ENCODE measurements at regions not wholly inside any gene's neighbourhood (a gene's known extent, or its start where the extent isn't known, plus 50 kb on each side); places are given as distances from the start of the nearest gene placed in this dataset.

GRCh38 chr2:198825534-198825933 lies 632.2 kb downstream of the SATB2 start:
- Histone ChIP-seq H2BK120ac (ENCODE audit: low read depth, low read length) (no peak overlapping the region), H4K91ac (ENCODE audit: low read depth, low read length, poor library complexity) (no peak overlapping the region), H3K4me1 (ENCODE audit: control insufficient read depth in 2 of 2, insufficient read depth in 1 of 2, low read depth in 1 of 2, low read length in 2 of 2) (no peaks in the 10 kb centered on the region), H3K4ac (ENCODE audit: low read length) (no peak overlapping the region), H3K4me3 (ENCODE audit: low read length in 2 of 2) (no peak overlapping the region), H3K23ac (ENCODE audit: low read depth, low read length, poor library complexity) (no peak overlapping the region), H3K27me3 (ENCODE audit: control insufficient read depth in 3 of 3, insufficient read depth in 3 of 3, low read depth in 1 of 3, low read length in 3 of 3) (no peaks in the 10 kb centered on the region), H2AFZ (ENCODE audit: low read length) (no peak overlapping the region), H2AK5ac (ENCODE audit: low read depth, low read length) (no peak overlapping the region), H2BK12ac (ENCODE audit: low read length) (no peak overlapping the region), H3K9me3 (replicated peaks in 1 of 2; ENCODE audit: control insufficient read depth in 2 of 2, insufficient read depth in 1 of 2, low read depth in 1 of 2, low read length in 2 of 2) (no peaks in the 10 kb centered on the region), H3K27ac (replicated peaks; ENCODE audit: low read length) (no peak overlapping the region), H2BK15ac (ENCODE audit: low read length) (no peak overlapping the region), H3K18ac (ENCODE audit: low read length) (no peak overlapping the region), H3K9ac (ENCODE audit: low read depth, low read length, poor library complexity) (no peak overlapping the region), H3K36me3 (replicated peaks in 1 of 2; ENCODE audit: control insufficient read depth in 2 of 2, insufficient read depth in 2 of 2, low read length in 2 of 2) (no peaks in the 10 kb centered on the region), H3K4me2 (ENCODE audit: insufficient read depth, low read length, poor library complexity, severe bottlenecking) (no peak overlapping the region), H3K79me1 (ENCODE audit: low read depth, low read length) (no peaks in the 10 kb centered on the region), H3K14ac (ENCODE audit: low read length) (no peak overlapping the region), H4K8ac (ENCODE audit: low read depth, low read length) (no peak overlapping the region), H2BK5ac (ENCODE audit: low read length) (no peak overlapping the region)
- DNase-seq (ENCODE audit: low spot score) = no peak

DNA sequence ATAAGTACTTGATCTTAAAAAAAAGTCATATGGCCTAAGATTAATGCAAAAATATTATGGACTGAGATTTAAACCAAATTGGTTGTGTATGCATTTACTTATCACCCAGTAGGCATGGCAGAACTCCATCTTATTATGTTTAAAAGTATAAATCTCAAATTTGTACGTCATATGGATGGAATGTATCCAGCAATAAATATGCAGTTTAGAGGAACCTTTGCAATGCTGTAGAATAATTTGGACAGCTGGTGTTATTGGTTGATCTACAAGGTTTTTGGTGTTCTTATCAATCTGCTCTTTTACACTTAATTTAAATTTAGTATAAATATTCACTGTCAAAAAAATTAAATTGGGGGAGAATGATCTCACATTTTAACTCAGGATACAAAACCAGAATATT lies 640.2 kb downstream of the SATB2 start:
- Histone ChIP-seq H3K4me2 (ENCODE audit: insufficient read depth, low read length, poor library complexity, severe bottlenecking) (no peak overlapping the region), H3K9ac (ENCODE audit: low read depth, low read length, poor library complexity) (no peak overlapping the region), H2BK5ac (ENCODE audit: low read length) (no peak overlapping the region), H3K4ac (ENCODE audit: low read length) (no peak overlapping the region), H4K8ac (ENCODE audit: low read depth, low read length) (no peak overlapping the region), H3K23ac (ENCODE audit: low read depth, low read length, poor library complexity) (no peak overlapping the region), H4K91ac (ENCODE audit: low read depth, low read length, poor library complexity) (no peak overlapping the region), H2AFZ (ENCODE audit: low read length) (no peak overlapping the region), H3K14ac (ENCODE audit: low read length) (no peak overlapping the region), H3K18ac (ENCODE audit: low read length) (no peak overlapping the region), H2AK5ac (ENCODE audit: low read depth, low read length) (no peak overlapping the region), H3K27ac (replicated peaks; ENCODE audit: low read length) (no peak overlapping the region), H3K9me3 (replicated peaks in 1 of 2; ENCODE audit: control insufficient read depth in 2 of 2, insufficient read depth in 1 of 2, low read depth in 1 of 2, low read length in 2 of 2) (no peaks in the 10 kb centered on the region), H2BK120ac (ENCODE audit: low read depth, low read length) (no peak overlapping the region), H2BK15ac (ENCODE audit: low read length) (no peak overlapping the region), H3K27me3 (ENCODE audit: control insufficient read depth in 3 of 3, insufficient read depth in 3 of 3, low read depth in 1 of 3, low read length in 3 of 3) (no peaks in the 10 kb centered on the region), H2BK12ac (ENCODE audit: low read length) (no peak overlapping the region), H3K4me3 (ENCODE audit: low read length in 2 of 2) (no peak overlapping the region), H3K79me1 (ENCODE audit: low read depth, low read length) (no peaks in the 10 kb centered on the region), H3K36me3 (replicated peaks in 1 of 2; ENCODE audit: control insufficient read depth in 2 of 2, insufficient read depth in 2 of 2, low read length in 2 of 2) (no peaks in the 10 kb centered on the region), H3K4me1 (ENCODE audit: control insufficient read depth in 2 of 2, insufficient read depth in 1 of 2, low read depth in 1 of 2, low read length in 2 of 2) (no peaks in the 10 kb centered on the region)
- no peak for DNase-seq (ENCODE audit: low spot score)
- WGBS, 2 donors (ENCODE audit: extremely low coverage in 2 of 2, insufficient read length in 2 of 2, insufficient replicate concordance in 1 of 2) = no CpG with 5 or more reads among the region's 1 CpG

DNA sequence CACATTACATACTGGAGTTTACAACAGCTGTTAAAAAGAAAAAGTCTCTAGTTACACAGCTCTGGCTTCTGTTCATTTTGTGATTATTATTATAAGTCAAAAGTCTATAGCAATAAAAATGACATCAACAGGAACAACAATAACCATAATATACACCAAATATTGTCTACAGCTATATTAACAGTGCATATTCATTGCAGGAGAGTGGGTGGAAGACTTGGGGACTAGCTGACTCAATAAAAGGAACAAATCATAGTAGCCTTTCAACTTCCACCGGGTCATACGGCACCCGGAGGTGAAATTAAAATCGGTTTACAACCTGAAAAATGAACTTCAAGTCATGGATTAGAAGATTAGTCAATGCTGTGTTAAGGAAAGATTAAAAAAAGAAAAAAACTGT lies 642.1 kb downstream of the SATB2 start:
- no peak for DNase-seq (ENCODE audit: low spot score)
- no peak overlapping the region for H3K14ac ChIP-seq (ENCODE audit: low read length)
- no peak overlapping the region for H3K4me2 ChIP-seq (ENCODE audit: insufficient read depth, low read length, poor library complexity, severe bottlenecking)
- H3K79me1 ChIP-seq (ENCODE audit: low read depth, low read length) = no peaks in the 10 kb centered on the region
- no peak overlapping the region for H3K9ac ChIP-seq (ENCODE audit: low read depth, low read length, poor library complexity)
- H2BK5ac ChIP-seq (ENCODE audit: low read length) = no peak overlapping the region
- H2BK120ac ChIP-seq (ENCODE audit: low read depth, low read length) = no peak overlapping the region
- H3K36me3 ChIP-seq (replicated peaks in 1 of 2; ENCODE audit: control insufficient read depth in 2 of 2, insufficient read depth in 2 of 2, low read length in 2 of 2) = no peaks in the 10 kb centered on the region
- no peak overlapping the region for H4K91ac ChIP-seq (ENCODE audit: low read depth, low read length, poor library complexity)
- H2BK15ac ChIP-seq (ENCODE audit: low read length) = no peak overlapping the region
- H3K27me3 ChIP-seq (ENCODE audit: control insufficient read depth in 3 of 3, insufficient read depth in 3 of 3, low read depth in 1 of 3, low read length in 3 of 3) = no peaks in the 10 kb centered on the region
- H3K9me3 ChIP-seq (replicated peaks in 1 of 2; ENCODE audit: control insufficient read depth in 2 of 2, insufficient read depth in 1 of 2, low read depth in 1 of 2, low read length in 2 of 2) = no peaks in the 10 kb centered on the region
- H3K4me3 ChIP-seq (ENCODE audit: low read length in 2 of 2) = no peak overlapping the region
- H3K18ac ChIP-seq (ENCODE audit: low read length) = no peak overlapping the region
- H3K4ac ChIP-seq (ENCODE audit: low read length) = no peak overlapping the region
- WGBS, 2 donors (ENCODE audit: extremely low coverage in 2 of 2, insufficient read length in 2 of 2, insufficient replicate concordance in 1 of 2) = no CpG with 5 or more reads among the region's 4 CpGs
- H3K23ac ChIP-seq (ENCODE audit: low read depth, low read length, poor library complexity) = no peak overlapping the region
- H2AFZ ChIP-seq (ENCODE audit: low read length) = no peak overlapping the region
- H3K4me1 ChIP-seq (ENCODE audit: control insufficient read depth in 2 of 2, insufficient read depth in 1 of 2, low read depth in 1 of 2, low read length in 2 of 2) = no peaks in the 10 kb centered on the region
- H4K8ac ChIP-seq (ENCODE audit: low read depth, low read length) = no peak overlapping the region
- H2AK5ac ChIP-seq (ENCODE audit: low read depth, low read length) = no peak overlapping the region
- H3K27ac ChIP-seq (replicated peaks; ENCODE audit: low read length) = no peak overlapping the region
- no peak overlapping the region for H2BK12ac ChIP-seq (ENCODE audit: low read length)

- H3K36me3 ChIP-seq (replicated peaks in 1 of 2; ENCODE audit: control insufficient read depth in 2 of 2, insufficient read depth in 2 of 2, low read length in 2 of 2) = no peaks in the 10 kb centered on the region
- H2BK15ac ChIP-seq (ENCODE audit: low read length) = no peak overlapping the region
- no peak overlapping the region for H2BK120ac ChIP-seq (ENCODE audit: low read depth, low read length)
- no peaks in the 10 kb centered on the region for H3K9me3 ChIP-seq (replicated peaks in 1 of 2; ENCODE audit: control insufficient read depth in 2 of 2, insufficient read depth in 1 of 2, low read depth in 1 of 2, low read length in 2 of 2)
- no peak overlapping the region for H3K14ac ChIP-seq (ENCODE audit: low read length)
- no peak overlapping the region for H3K23ac ChIP-seq (ENCODE audit: low read depth, low read length, poor library complexity)
- H3K4me1 ChIP-seq (ENCODE audit: control insufficient read depth in 2 of 2, insufficient read depth in 1 of 2, low read depth in 1 of 2, low read length in 2 of 2) = no peaks in the 10 kb centered on the region
- H4K91ac ChIP-seq (ENCODE audit: low read depth, low read length, poor library complexity) = no peak overlapping the region
- no peak overlapping the region for H3K4me3 ChIP-seq (ENCODE audit: low read length in 2 of 2)
- DNase-seq (ENCODE audit: low spot score) = no peak
- no peaks in the 10 kb centered on the region for H3K79me1 ChIP-seq (ENCODE audit: low read depth, low read length)
- H3K27me3 ChIP-seq (ENCODE audit: control insufficient read depth in 3 of 3, insufficient read depth in 3 of 3, low read depth in 1 of 3, low read length in 3 of 3) = no peaks in the 10 kb centered on the region
- no peak overlapping the region for H2BK5ac ChIP-seq (ENCODE audit: low read length)
- H2BK12ac ChIP-seq (ENCODE audit: low read length) = no peak overlapping the region
- H3K4ac ChIP-seq (ENCODE audit: low read length) = no peak overlapping the region
- no peak overlapping the region for H3K4me2 ChIP-seq (ENCODE audit: insufficient read depth, low read length, poor library complexity, severe bottlenecking)
- no peak overlapping the region for H2AK5ac ChIP-seq (ENCODE audit: low read depth, low read length)
- no peak overlapping the region for H3K9ac ChIP-seq (ENCODE audit: low read depth, low read length, poor library complexity)
- peak overlapping the region; percentile 13 for H2AFZ ChIP-seq (ENCODE audit: low read length)
- no peak overlapping the region for H4K8ac ChIP-seq (ENCODE audit: low read depth, low read length)
- H3K27ac ChIP-seq (replicated peaks; ENCODE audit: low read length) = no peak overlapping the region
- WGBS, 2 donors (ENCODE audit: extremely low coverage in 2 of 2, insufficient read length in 2 of 2, insufficient replicate concordance in 1 of 2) = no CpG with 5 or more reads among the region's 3 CpGs
- H3K18ac ChIP-seq (ENCODE audit: low read length) = no peak overlapping the region
Measured at GRCh38 chr2:198811198-198811597, 646.5 kb downstream of the SATB2 start.
